ENCODE measurements at regions not wholly inside any gene's neighbourhood (a gene's known extent, or its start where the extent isn't known, plus 50 kb on each side); places are given as distances from the start of the nearest gene placed in this dataset.

- TF ChIP-seq CTCF (IDR thresholded peaks at IDR 0.05): no peak
- TF ChIP-seq POLR2A (IDR thresholded peaks at IDR 0.05): no peak
Measured at GRCh38 chr14:89533766-89534165, 116.7 kb upstream of the FOXN3 start.

Measured in body of pancreas (tissue), 4 donors.